K562 (cell line): ENCODE measurements at regions not wholly inside any gene's neighbourhood (a gene's known extent, or its start where the extent isn't known, plus 50 kb on each side); places are given as distances from the start of the nearest gene placed in this dataset.

Experiments used
- ATAC-seq: fragments of 200-7000 bp; cut with Tn5 transposase; 3 replicates; pipeline ENCODE4 v1.9.1; 2020; ENCODE audit warnings: moderate library complexity
- BruUV-seq: library from RNA; stranded (reverse); fragments of 400-500 nt; replicated peaks from 2 replicates; lab custom pipeline; 2021; lab: Mats Ljungman, UMichigan
- CTCF ChIA-PET: fragments of 300-600 bp; formaldehyde crosslinking; extraction: SDS; loops from one replicate; lab custom pipeline; 2021; ENCODE audit warnings: low intra/inter-chr PET ratio; lab: Yijun Ruan, JAX
- POLR2A ChIA-PET: fragments of 300-600, 350-650 bp; sonication (Branson Sonifier 250); formaldehyde crosslinking; extraction: SDS; loops from one replicate; lab custom pipeline; 2021; ENCODE audit warnings: antibody characterized with exemption, inconsistent platforms; lab: Yijun Ruan, JAX
- DNase-seq, 4 experiments: peaks; one replicate each; pipeline versions ENCODE4 v3.0.0 to v3.0.0-alpha.2; 2011 to 2018; ENCODE audit warnings: low spot score in 3 of 4, mixed read lengths in 3 of 4; ENCODE audit errors: extremely low read depth in 1 of 4
- FAIRE-seq: peaks from 2 replicates; lab custom pipeline; 2011; peaks lifted over from hg19 to GRCh38; lab: Jason Lieb, UNC
- H2AFZ ChIP-seq: 2 replicates; pipeline ENCODE4 v1.6.0; 2011; ENCODE audit warnings: low read depth, low read length, control low read depth, inconsistent platforms
- H3K27ac ChIP-seq: fragments of 200-600 bp; 3 replicates; pipeline ENCODE4 v1.8.0; 2011; ENCODE audit warnings: low read depth, mild to moderate bottlenecking, control low read depth, inconsistent platforms, low read length, moderate library complexity, mixed read lengths; ENCODE audit errors: extremely low read depth
- H3K27me3 ChIP-seq, 2 experiments: fragments of 300-600 bp in 1 of 2; 2 replicates in 1 of 2; 3 replicates in 1 of 2; pipeline versions ENCODE4 v1.6.0 to v1.8.0; 2011; ENCODE audit warnings: inconsistent platforms in 2 of 2, low read length in 2 of 2, mild to moderate bottlenecking in 1 of 2, mixed read lengths in 1 of 2, moderate library complexity in 1 of 2; ENCODE audit not compliant: control insufficient read depth in 2 of 2, insufficient read depth in 2 of 2
- H3K36me3 ChIP-seq: fragments of 300-600 bp; 3 replicates; pipeline ENCODE4 v1.8.0; 2011; ENCODE audit warnings: mild to moderate bottlenecking, low read length, inconsistent platforms; ENCODE audit not compliant: control insufficient read depth, insufficient read depth
- H3K4me1 ChIP-seq, 2 experiments: fragments of 200-600 bp in 1 of 2; replicated peaks in 1 of 2; 2 replicates in 1 of 2; 3 replicates in 1 of 2; pipeline versions ENCODE4 v1.5.1 to v1.8.0; 2011; ENCODE audit warnings: inconsistent platforms in 2 of 2, low read length in 2 of 2, mild to moderate bottlenecking in 1 of 2, mixed read lengths in 1 of 2, moderate library complexity in 1 of 2; ENCODE audit not compliant: control insufficient read depth in 2 of 2, insufficient read depth in 2 of 2
- H3K4me2 ChIP-seq: 2 replicates; pipeline ENCODE4 v1.6.1; 2011; ENCODE audit warnings: low read length, control low read depth, inconsistent platforms, mixed read lengths; ENCODE audit not compliant: insufficient read depth
- H3K4me3 ChIP-seq: fragments of 200-600 bp; sonication (generic), shearing (Covaris generic); 2 replicates; pipeline ENCODE4 v1.5.1; 2016; ENCODE audit warnings: control low read depth, inconsistent platforms
- H3K79me2 ChIP-seq: fragments of 200-600 bp; 3 replicates; pipeline ENCODE4 v1.8.0; 2011; ENCODE audit warnings: low read length, inconsistent platforms; ENCODE audit not compliant: control insufficient read depth, insufficient read depth
- H3K9ac ChIP-seq, 2 experiments: 2 replicates each; pipeline versions ENCODE4 v1.6.0 to v1.6.1; 2011; ENCODE audit warnings: low read depth in 2 of 2, low read length in 2 of 2, control low read depth in 1 of 2, inconsistent platforms in 1 of 2, mild to moderate bottlenecking in 1 of 2, mixed read lengths in 1 of 2; ENCODE audit not compliant: insufficient read depth in 1 of 2
- H3K9me1 ChIP-seq: one replicate; pipeline ENCODE4 v1.6.0; 2011; ENCODE audit warnings: inconsistent platforms, mild to moderate bottlenecking, low read length, moderate library complexity; ENCODE audit not compliant: control insufficient read depth, insufficient read depth
- H3K9me3 ChIP-seq: replicated peaks from 2 replicates; pipeline ENCODE4 v1.5.1; 2011; ENCODE audit warnings: low read depth, low read length, inconsistent platforms; ENCODE audit not compliant: control insufficient read depth, insufficient read depth
- H4K20me1 ChIP-seq: replicated peaks from 2 replicates; pipeline ENCODE4 v1.6.1; 2011; ENCODE audit warnings: low read length, inconsistent platforms, mixed read lengths; ENCODE audit not compliant: control insufficient read depth, insufficient read depth
- CREB5 ChIP-seq: fragments of 250-450 bp; sonication (Bioruptor Pico); IDR thresholded peaks from 2 replicates; pipeline ENCODE4 v1.5.0; 2020; ENCODE audit warnings: mild to moderate bottlenecking
- ETV6 ChIP-seq, 3 experiments: fragments of 150-350 bp in 1 of 3; sonication (generic) in 1 of 3; formaldehyde crosslinking in 1 of 3; IDR thresholded peaks; 2 replicates each; pipeline versions ENCODE4 v1.6.1 to v1.8.0; 2014 to 2022; ENCODE audit warnings: borderline replicate concordance in 2 of 3, low read depth in 2 of 3, antibody characterized with exemption in 1 of 3, low read length in 1 of 3, mild to moderate bottlenecking in 1 of 3, missing genetic modification reagents in 1 of 3
- FOXJ2 ChIP-seq: fragments of 200-800 bp; sonication (Bioruptor generic); IDR thresholded peaks from 2 replicates; pipeline ENCODE4 v1.6.1; 2016; ENCODE audit warnings: missing genetic modification characterization, missing compliant biosample characterization
- FOXK2 ChIP-seq, 2 experiments: fragments of 450-650 bp; IDR thresholded peaks in 1 of 2; conservative IDR thresholded peaks in 1 of 2; 2 replicates each; pipeline ENCODE4 v1.6.1; 2016; ENCODE audit warnings: low read depth in 2 of 2, mild to moderate bottlenecking in 1 of 2
- FUS ChIP-seq: fragments of 200-400 bp; formaldehyde crosslinking; optimal IDR thresholded peaks from 2 replicates; pipeline ENCODE3; 2017; ENCODE audit warnings: low read depth, low read length
- KAT8 ChIP-seq: fragments of 450-650 bp; IDR thresholded peaks from 2 replicates; pipeline ENCODE4 v1.6.1; 2016; ENCODE audit warnings: low read depth, mild to moderate bottlenecking
- NCOA6 ChIP-seq: fragments of 450-650 bp; IDR thresholded peaks from 2 replicates; pipeline ENCODE4 v1.6.1; 2017; ENCODE audit warnings: mild to moderate bottlenecking
- NFYB ChIP-seq: IDR thresholded peaks from 2 replicates; pipeline ENCODE4 v1.6.1; 2011; ENCODE audit warnings: mild to moderate bottlenecking, moderate library complexity; ENCODE audit not compliant: insufficient read length; ENCODE audit errors: extremely low read depth
- PHB2 ChIP-seq: fragments of 450-650 bp; IDR thresholded peaks from 2 replicates; pipeline ENCODE4 v1.6.1; 2017; ENCODE audit warnings: low read depth
- PRMT5 ChIP-seq: sonication (generic); formaldehyde crosslinking; IDR thresholded peaks from 2 replicates; pipeline ENCODE4 v1.5.0; 2020; ENCODE audit warnings: missing genetic modification reagents
- RBM17 ChIP-seq: fragments of 200-400 bp; formaldehyde crosslinking; IDR thresholded peaks from 2 replicates; pipeline ENCODE4 v1.6.1; 2017; ENCODE audit warnings: low read depth, mild to moderate bottlenecking, low read length, borderline replicate concordance
- SRF ChIP-seq, 2 experiments: fragments of 250-450, 450-650 bp in 1 of 2; sonication (Bioruptor Pico) in 1 of 2; sonication (generic) in 1 of 2; formaldehyde crosslinking; IDR thresholded peaks; 2 replicates each; pipeline versions ENCODE4 v1.5.0 to v1.5.1; 2020 to 2022; ENCODE audit warnings: mild to moderate bottlenecking in 1 of 2, missing genetic modification reagents in 1 of 2
- ZEB2 ChIP-seq: fragments of 450-650 bp; IDR thresholded peaks from 2 replicates; pipeline ENCODE4 v1.6.1; 2016
- ZNF143 ChIP-seq: sonication (generic); formaldehyde crosslinking; IDR thresholded peaks from 2 replicates; pipeline ENCODE4 v1.9.0; 2022; ENCODE audit warnings: mild to moderate bottlenecking, missing genetic modification reagents
- ZNF512 ChIP-seq: IDR thresholded peaks from 2 replicates; pipeline ENCODE4 v1.6.1; 2016; ENCODE audit warnings: missing genetic modification characterization, missing compliant biosample characterization
- WGBS: fragments of 100-300 bp; shearing (Covaris generic); methylation state at CpG from one replicate; pipeline ENCODE4 v1.1.6; 2016; ENCODE audit warnings: low coverage, mixed read lengths; ENCODE audit not compliant: insufficient coverage; ENCODE audit errors: missing lambda C conversion rate; 5-methylcytosine and 5-hydroxymethylcytosine counted together
- in situ Hi-C: fragments of 300-500 bp; cut with MboI; formaldehyde crosslinking; loops from 4 replicates; pipeline ENCODE4 v1.15.0; 2018; ENCODE audit warnings: inconsistent platforms, mixed read lengths
- intact Hi-C: fragments of 100-400 bp; cut with micrococcal nuclease; formaldehyde crosslinking; loops from 2 replicates; pipeline ENCODE4 v1.14.2; 2022

DNA sequence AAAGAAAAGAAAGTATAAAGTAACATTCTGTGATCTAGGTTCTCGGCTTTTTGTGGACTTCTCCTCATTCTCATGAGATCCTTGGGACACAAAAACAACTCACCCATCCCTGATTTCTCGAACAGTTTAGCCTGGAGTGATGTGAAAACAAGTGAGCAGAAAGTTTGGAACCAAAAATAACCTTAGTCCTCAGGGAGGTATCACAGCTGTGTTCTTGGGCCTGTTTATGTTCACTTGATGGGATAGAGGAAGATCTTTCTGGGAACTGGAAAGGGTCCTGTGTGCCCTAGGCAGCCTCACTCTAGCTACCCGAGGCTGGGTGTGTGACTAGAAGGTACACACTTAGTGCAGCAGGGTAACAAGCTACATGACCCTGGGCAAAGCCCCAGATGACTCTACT is 308.8 kb upstream of the PDZRN3 start:
- Histone ChIP-seq H3K9ac (no peak overlapping the region), H3K9me1 (no peaks in the 10 kb centered on the region), H3K79me2 (no peaks in the 10 kb centered on the region), H3K4me2 (no peak overlapping the region), H3K9me3 (no peaks in the 10 kb centered on the region), H3K4me3 (no peak overlapping the region), H3K4me1 (no peaks in the 10 kb centered on the region), H3K27ac (no peak overlapping the region), H2AFZ (no peak overlapping the region), H3K27me3 (no peaks in the 10 kb centered on the region), H4K20me1 (no peaks in the 10 kb centered on the region), H3K36me3 (no peaks in the 10 kb centered on the region)
- in situ Hi-C loops (no loop called here), intact Hi-C loops (no loop called here)
- no TSS peak for BruUV-seq
- no peak for FAIRE-seq
- ATAC-seq = no peak
- ChIA-PET CTCF (no interaction called here), POLR2A (no interaction called here)
- WGBS = 0% methylated on average over 3 of the region's 3 CpGs
- TF ChIP-seq KAT8 (no peak), FOXK2 (conservative IDR thresholded peaks at IDR 0.05 in 1 of 2, IDR thresholded peaks at IDR 0.05 in 1 of 2; ENCODE audit: low read depth in 2 of 2) (no peak), FUS (no peak), NFYB (no peak), CREB5 (CRISPR knock-in tag) (no peak)
- DNase-seq = no peak

GRCh38 chr3:73927203-73927570 is 302.4 kb upstream of the PDZRN3 start:
- POLR2A ChIA-PET = no interaction called here
- FAIRE-seq = no peak
- WGBS = 3% methylated on average over 4 of the region's 4 CpGs
- TF ChIP-seq RBM17 = no peak
- no peak for TF ChIP-seq NCOA6
- no peak for TF ChIP-seq ZNF512 (tag)
- TF ChIP-seq FOXJ2 = no peak
- no peak for TF ChIP-seq ZEB2
- TF ChIP-seq ETV6 (IDR thresholded peaks at IDR 0.05; ENCODE audit: borderline replicate concordance in 1 of 2, low read depth in 2 of 2, low read length in 1 of 2) = no peak
- no peak for TF ChIP-seq ETV6 (CRISPR knock-in tag; IDR thresholded peaks at IDR 0.05; ENCODE audit: borderline replicate concordance)
- no peak for TF ChIP-seq SRF (CRISPR knock-in tag; IDR thresholded peaks at IDR 0.05)
- TF ChIP-seq PHB2 = no peak
- no peak for TF ChIP-seq PRMT5 (CRISPR knock-in tag)
- no peak for TF ChIP-seq ZNF143

More at GRCh38 chr3:73927203-73927570, 302.4 kb upstream of the PDZRN3 start:
- no peak for DNase-seq
- Histone ChIP-seq H3K9ac (no peak overlapping the region), H3K36me3 (no peaks in the 10 kb centered on the region), H3K4me3 (no peak overlapping the region), H2AFZ (no peak overlapping the region), H3K4me2 (no peak overlapping the region), H3K79me2 (no peaks in the 10 kb centered on the region), H3K9me3 (no peaks in the 10 kb centered on the region), H3K27me3 (no peaks in the 10 kb centered on the region), H3K4me1 (no peaks in the 10 kb centered on the region), H4K20me1 (no peaks in the 10 kb centered on the region), H3K9me1 (no peaks in the 10 kb centered on the region), H3K27ac (no peak overlapping the region)
- in situ Hi-C loops = no loop called here
- no peak for ATAC-seq
- no TSS peak for BruUV-seq
- CTCF ChIA-PET = no interaction called here
- intact Hi-C loops = no loop called here
